ENCODE measurements at regions not wholly inside any gene's neighbourhood (a gene's known extent, or its start where the extent isn't known, plus 50 kb on each side); places are given as distances from the start of the nearest gene placed in this dataset.

- H3K36me3 ChIP-seq, result no peaks in the 10 kb centered on the region
- intact Hi-C loops (cut with DNase I), result no loop called here
- H3K27ac ChIP-seq, result no peak overlapping the region
- TF ChIP-seq, protein P1, sequence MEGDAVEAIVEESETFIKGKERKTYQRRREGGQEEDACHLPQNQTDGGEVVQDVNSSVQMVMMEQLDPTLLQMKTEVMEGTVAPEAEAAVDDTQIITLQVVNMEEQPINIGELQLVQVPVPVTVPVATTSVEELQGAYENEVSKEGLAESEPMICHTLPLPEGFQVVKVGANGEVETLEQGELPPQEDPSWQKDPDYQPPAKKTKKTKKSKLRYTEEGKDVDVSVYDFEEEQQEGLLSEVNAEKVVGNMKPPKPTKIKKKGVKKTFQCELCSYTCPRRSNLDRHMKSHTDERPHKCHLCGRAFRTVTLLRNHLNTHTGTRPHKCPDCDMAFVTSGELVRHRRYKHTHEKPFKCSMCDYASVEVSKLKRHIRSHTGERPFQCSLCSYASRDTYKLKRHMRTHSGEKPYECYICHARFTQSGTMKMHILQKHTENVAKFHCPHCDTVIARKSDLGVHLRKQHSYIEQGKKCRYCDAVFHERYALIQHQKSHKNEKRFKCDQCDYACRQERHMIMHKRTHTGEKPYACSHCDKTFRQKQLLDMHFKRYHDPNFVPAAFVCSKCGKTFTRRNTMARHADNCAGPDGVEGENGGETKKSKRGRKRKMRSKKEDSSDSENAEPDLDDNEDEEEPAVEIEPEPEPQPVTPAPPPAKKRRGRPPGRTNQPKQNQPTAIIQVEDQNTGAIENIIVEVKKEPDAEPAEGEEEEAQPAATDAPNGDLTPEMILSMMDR (IDR thresholded peaks at IDR 0.05), result no peak
- no peak overlapping the region for H3K4me3 ChIP-seq
- no peak for DNase-seq
- no peak for ATAC-seq
- no peaks in the 10 kb centered on the region for H3K27me3 ChIP-seq
- WGBS, 2 donors, result 89 to 90% methylated on average over 12 of the region's 12 CpGs
- no peaks in the 10 kb centered on the region for H3K4me1 ChIP-seq
- peaks cover 0 to 3% (median 0%) of the 10 kb centered on the region in 11 donors for H3K9me3 ChIP-seq
Measured at GRCh38 chr5:8906303-8906967, 639.4 kb downstream of the SEMA5A start.

DNA sequence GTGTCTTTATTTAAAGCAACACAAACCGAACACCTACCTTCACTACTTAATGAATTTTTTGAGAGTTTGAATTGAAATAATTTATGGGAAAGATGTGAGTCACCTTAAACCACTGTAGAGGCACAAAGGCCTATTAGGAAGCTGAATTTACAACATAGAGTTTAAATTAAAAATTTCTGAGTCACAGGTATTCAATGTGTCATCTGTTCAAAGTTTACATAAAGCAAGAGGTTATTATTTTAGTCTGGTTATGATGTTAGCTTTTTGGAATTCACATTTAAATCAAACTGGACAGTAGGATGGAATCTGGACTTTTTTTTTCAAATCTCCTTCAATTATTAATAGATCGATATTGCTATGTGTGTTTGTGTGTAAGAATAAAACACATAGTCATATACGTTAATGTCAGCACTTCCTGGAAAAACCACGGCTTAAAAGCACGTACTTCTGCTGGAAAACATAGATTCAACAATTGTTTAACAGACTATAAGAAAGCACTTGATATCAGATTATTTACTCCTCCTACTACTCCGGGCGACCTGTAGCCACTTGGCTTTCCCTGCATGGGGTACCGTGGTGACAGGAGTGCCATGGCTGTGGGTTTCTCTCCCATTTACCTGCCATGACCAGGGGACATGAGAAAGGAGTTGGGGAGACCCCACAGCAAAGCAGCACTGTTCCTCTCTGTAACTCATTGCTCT is 638.6 kb downstream of the SEMA5A start:
- TF ChIP-seq, protein P1 (IDR thresholded peaks at IDR 0.05), result no peak
- ATAC-seq, result no peak
- H3K4me3 ChIP-seq, result no peak overlapping the region
- no peak for DNase-seq
- H3K4me1 ChIP-seq, result no peaks in the 10 kb centered on the region
- 86 to 90% methylated on average over 8 of the region's 8 CpGs for WGBS, 2 donors
- no peak overlapping the region for H3K27ac ChIP-seq
- no peaks in the 10 kb centered on the region for H3K36me3 ChIP-seq
- intact Hi-C loops (cut with DNase I), result no loop called here
- no peaks in the 10 kb centered on the region for H3K27me3 ChIP-seq
- peaks cover 0 to 3% (median 0%) of the 10 kb centered on the region in 11 donors for H3K9me3 ChIP-seq

GRCh38 chr5:8908055-8908683 is 637.7 kb downstream of the SEMA5A start:
- no peak for DNase-seq
- WGBS, 2 donors, result 56 to 58% methylated on average over 7 of the region's 7 CpGs
- TF ChIP-seq, protein P1 (IDR thresholded peaks at IDR 0.05), result peak in 8 of 9 donors; percentile 27 to 70 (median 50)
- intact Hi-C loops (cut with DNase I), result no loop called here
- Histone ChIP-seq H3K36me3 (no peaks in the 10 kb centered on the region), H3K9me3 (peaks cover 0 to 3% (median 0%) of the 10 kb centered on the region in 11 donors), H3K27me3 (no peaks in the 10 kb centered on the region), H3K4me3 (no peak overlapping the region), H3K4me1 (no peaks in the 10 kb centered on the region), H3K27ac (no peak overlapping the region)
- no peak for ATAC-seq

DNA sequence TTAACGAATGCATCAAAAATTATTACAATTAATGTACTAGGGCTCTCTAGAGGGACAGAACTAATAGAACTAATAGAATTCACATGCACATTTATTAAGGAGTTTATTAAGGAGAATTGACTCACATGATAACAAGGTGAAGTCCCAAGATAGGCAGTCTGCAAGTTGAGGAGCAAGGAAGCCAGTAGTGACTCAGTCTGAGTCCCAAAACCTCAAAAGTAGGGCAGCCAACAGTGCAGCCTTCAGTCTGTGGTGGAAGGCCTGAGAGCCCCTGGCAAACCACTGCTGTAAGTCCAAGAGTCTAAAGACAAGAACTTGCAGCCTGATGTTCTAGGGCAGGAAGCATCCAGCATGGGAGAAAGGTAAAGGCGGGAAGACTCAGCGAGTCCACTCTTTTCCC is 633.8 kb downstream of the SEMA5A start:
- intact Hi-C loops (cut with DNase I), result no loop called here
- Histone ChIP-seq H3K27ac (no peak overlapping the region), H3K27me3 (no peaks in the 10 kb centered on the region), H3K4me1 (no peaks in the 10 kb centered on the region), H3K36me3 (no peaks in the 10 kb centered on the region), H3K9me3 (peaks cover 0 to 8% (median 0%) of the 10 kb centered on the region in 11 donors), H3K4me3 (no peak overlapping the region)
- DNase-seq (no peak), ATAC-seq (no peak)
- TF ChIP-seq, protein P1 (IDR thresholded peaks at IDR 0.05), result no peak
- 91 to 95% methylated on average over 3 of the region's 3 CpGs for WGBS, 2 donors

All from heart right ventricle (tissue), 16 donors.